H9 (cell line): ENCODE measurements at regions not wholly inside any gene's neighbourhood (a gene's known extent, or its start where the extent isn't known, plus 50 kb on each side); places are given as distances from the start of the nearest gene placed in this dataset.

Experiments used
- DNase-seq: peaks from one replicate; pipeline ENCODE4 v3.0.0-alpha.2; 2017
- H2AFZ ChIP-seq: one replicate; pipeline ENCODE4 v1.6.1; 2013; ENCODE audit warnings: mild to moderate bottlenecking, low read length, control low read depth, moderate library complexity
- H2AK5ac ChIP-seq: 2 replicates; pipeline ENCODE4 v1.6.1; 2013; ENCODE audit warnings: low read length, control low read depth, mixed read lengths; ENCODE audit not compliant: insufficient read length
- H2BK120ac ChIP-seq: one replicate; pipeline ENCODE4 v1.6.1; 2013; ENCODE audit warnings: low read depth, mild to moderate bottlenecking, low read length, control low read depth, inconsistent platforms; ENCODE audit not compliant: poor library complexity, severe bottlenecking
- H2BK12ac ChIP-seq: 2 replicates; pipeline ENCODE4 v1.6.1; 2013; ENCODE audit warnings: low read length, control low read depth, mixed read lengths, low read depth; ENCODE audit not compliant: insufficient read length
- H2BK15ac ChIP-seq: 2 replicates; pipeline ENCODE4 v1.6.1; 2013; ENCODE audit warnings: low read depth, low read length, control low read depth
- H2BK20ac ChIP-seq: one replicate; pipeline ENCODE4 v1.6.1; 2013; ENCODE audit warnings: low read depth, mild to moderate bottlenecking, low read length, control low read depth, inconsistent platforms; ENCODE audit not compliant: poor library complexity, severe bottlenecking
- H2BK5ac ChIP-seq: 2 replicates; pipeline ENCODE4 v1.6.1; 2013; ENCODE audit warnings: low read length, control low read depth, mixed read lengths; ENCODE audit not compliant: insufficient read length
- H3K14ac ChIP-seq: 2 replicates; pipeline ENCODE4 v1.6.1; 2013; ENCODE audit warnings: low read length, control low read depth; ENCODE audit not compliant: insufficient read depth
- H3K18ac ChIP-seq: 2 replicates; pipeline ENCODE4 v1.6.1; 2013; ENCODE audit warnings: low read depth, mild to moderate bottlenecking, mixed read lengths, low read length, control low read depth; ENCODE audit not compliant: insufficient read length
- H3K23ac ChIP-seq: 2 replicates; pipeline ENCODE4 v1.6.1; 2013; ENCODE audit warnings: low read length, control low read depth, mixed read lengths, low read depth; ENCODE audit not compliant: insufficient read length
- H3K23me2 ChIP-seq: 2 replicates; pipeline ENCODE4 v1.6.1; 2013; ENCODE audit warnings: low read depth, mild to moderate bottlenecking, mixed read lengths, low read length, control low read depth; ENCODE audit not compliant: insufficient read length, poor library complexity, severe bottlenecking
- H3K27ac ChIP-seq: 2 replicates; pipeline ENCODE4 v1.5.1; 2013; ENCODE audit warnings: low read length, control low read depth, mixed read lengths, low read depth; ENCODE audit not compliant: insufficient read length
- H3K27me3 ChIP-seq: 2 replicates; pipeline ENCODE4 v1.6.1; 2013; ENCODE audit warnings: low read length, control low read depth, inconsistent platforms; ENCODE audit not compliant: insufficient read depth
- H3K4ac ChIP-seq: 2 replicates; pipeline ENCODE4 v1.6.1; 2013; ENCODE audit warnings: low read depth, mild to moderate bottlenecking, control low read depth, inconsistent platforms, low read length, moderate library complexity
- H3K4me1 ChIP-seq: 2 replicates; pipeline ENCODE4 v1.6.1; 2013; ENCODE audit warnings: low read length, control low read depth, inconsistent platforms; ENCODE audit not compliant: insufficient read depth
- H3K4me2 ChIP-seq: 2 replicates; pipeline ENCODE4 v1.6.1; 2013; ENCODE audit warnings: low read length, control low read depth, mixed read lengths; ENCODE audit not compliant: insufficient read length, insufficient read depth
- H3K56ac ChIP-seq: 2 replicates; pipeline ENCODE4 v1.6.1; 2013; ENCODE audit warnings: low read depth, mild to moderate bottlenecking, mixed read lengths, low read length, control low read depth; ENCODE audit not compliant: insufficient read length
- H3K79me1 ChIP-seq: 2 replicates; pipeline ENCODE4 v1.6.1; 2013; ENCODE audit warnings: low read depth, mild to moderate bottlenecking, moderate library complexity, low read length, control low read depth, inconsistent platforms; ENCODE audit not compliant: insufficient read depth, poor library complexity, severe bottlenecking
- H3K79me2 ChIP-seq: 2 replicates; pipeline ENCODE4 v1.6.1; 2013; ENCODE audit warnings: low read length, control low read depth, inconsistent platforms; ENCODE audit not compliant: insufficient read depth
- H3K9ac ChIP-seq: 2 replicates; pipeline ENCODE4 v1.6.1; 2013; ENCODE audit warnings: low read length, control low read depth, mixed read lengths; ENCODE audit not compliant: insufficient read length; ENCODE audit errors: extremely low read depth
- H3K9me3 ChIP-seq: one replicate; pipeline ENCODE4 v1.6.1; 2013; ENCODE audit warnings: low read depth, low read length, inconsistent platforms; ENCODE audit not compliant: control insufficient read depth
- H3T11ph ChIP-seq: one replicate; pipeline ENCODE4 v1.6.1; 2013; ENCODE audit warnings: mild to moderate bottlenecking, low read length, control low read depth, inconsistent platforms
- H4K20me1 ChIP-seq: one replicate; pipeline ENCODE4 v1.6.1; 2013; ENCODE audit not compliant: control insufficient read depth, insufficient read length, insufficient read depth
- H4K5ac ChIP-seq: 2 replicates; pipeline ENCODE4 v1.6.1; 2013; ENCODE audit warnings: low read depth, mild to moderate bottlenecking, mixed read lengths, low read length, control low read depth; ENCODE audit not compliant: insufficient read length
- H4K8ac ChIP-seq: replicated peaks from 2 replicates; pipeline ENCODE4 v1.6.1; 2013; ENCODE audit warnings: low read length, control low read depth, mixed read lengths, low read depth; ENCODE audit not compliant: insufficient read length
- H4K91ac ChIP-seq: 2 replicates; pipeline ENCODE4 v1.6.1; 2013; ENCODE audit warnings: low read depth, mild to moderate bottlenecking, moderate library complexity, mixed read lengths, low read length, control low read depth; ENCODE audit not compliant: insufficient read length
- H3K27ac Mint-ChIP-seq, 3 experiments: 2 replicates in 2 of 3; 3 replicates in 1 of 3; pipeline ENCODE4 v1.8.0; 2020 to 2021; ENCODE audit warnings: mixed read lengths in 3 of 3, mild to moderate bottlenecking in 1 of 3, moderate library complexity in 1 of 3
- H3K27me3 Mint-ChIP-seq: 2 replicates; pipeline ENCODE4 v1.8.0; 2021; ENCODE audit warnings: low read depth, mild to moderate bottlenecking, moderate library complexity, mixed read lengths
- H3K36me3 Mint-ChIP-seq, 3 experiments: 2 replicates in 2 of 3; 3 replicates in 1 of 3; pipeline ENCODE4 v1.8.0; 2020 to 2021; ENCODE audit warnings: low read depth in 3 of 3, mixed read lengths in 3 of 3; ENCODE audit not compliant: insufficient read depth in 1 of 3
- H3K4me1 Mint-ChIP-seq, 2 experiments: 2 replicates each; pipeline ENCODE4 v1.8.0; 2020; ENCODE audit warnings: mixed read lengths in 2 of 2
- H3K4me3 Mint-ChIP-seq, 2 experiments: 2 replicates in 1 of 2; 3 replicates in 1 of 2; pipeline ENCODE4 v1.8.0; 2020 to 2021; ENCODE audit warnings: mild to moderate bottlenecking in 2 of 2, mixed read lengths in 2 of 2, moderate library complexity in 1 of 2
- H3K9me3 Mint-ChIP-seq, 2 experiments: 2 replicates in 1 of 2; 3 replicates in 1 of 2; pipeline ENCODE4 v1.8.0; 2020; ENCODE audit warnings: mild to moderate bottlenecking in 2 of 2, mixed read lengths in 2 of 2, moderate library complexity in 1 of 2
- CTCF ChIP-seq: fragments of 200-600 bp; sonication (generic); conservative IDR thresholded peaks from 3 replicates; pipeline ENCODE4 v1.8.0; 2021; ENCODE audit warnings: antibody characterized with exemption, mild to moderate bottlenecking
- WGBS: extraction: QIAGEN DNeasy Blood & Tissue Kit; methylation state at CpG from one replicate; pipeline ENCODE4 v1.1.7; 2013; ENCODE audit warnings: missing lambda C conversion rate, low lambda C conversion rate, mixed read lengths; ENCODE audit not compliant: insufficient read length; ENCODE audit errors: extremely low coverage; 5-methylcytosine and 5-hydroxymethylcytosine counted together

GRCh38 chr1:59185163-59185860, 111.6 kb upstream of the FGGY start:
- Histone ChIP-seq H3K23me2 (no peaks in the 10 kb centered on the region), H3K79me2 (no peaks in the 10 kb centered on the region), H4K20me1 (no peaks in the 10 kb centered on the region), H3K9ac (no peak overlapping the region), H4K91ac (no peak overlapping the region), H3K4me2 (no peak overlapping the region), H3K9me3 (no peaks in the 10 kb centered on the region), H3T11ph (no peak overlapping the region), H4K5ac (no peak overlapping the region), H2BK15ac (no peak overlapping the region), H2BK120ac (no peak overlapping the region), H3K4ac (no peak overlapping the region), H2AFZ (no peak overlapping the region), H2AK5ac (no peak overlapping the region), H3K27ac (no peak overlapping the region), H3K4me1 (no peaks in the 10 kb centered on the region; the same call in 1 of the 2 replicates), H2BK12ac (no peak overlapping the region), H3K56ac (no peak overlapping the region), H3K23ac (no peak overlapping the region), H3K79me1 (no peaks in the 10 kb centered on the region), H4K8ac (no peak overlapping the region), H3K18ac (no peak overlapping the region), H2BK20ac (no peak overlapping the region), H3K14ac (no peak overlapping the region), H3K27me3 (no peaks in the 10 kb centered on the region), H2BK5ac (no peak overlapping the region)
- no peak for DNase-seq
- WGBS, result no CpG with 5 or more reads among the region's 4 CpGs
- no peak overlapping the region for H3K4me3 Mint-ChIP-seq
- H3K36me3 Mint-ChIP-seq, result 0 out of 7 replicates have a peak, but pooled peaks cover 0 to 4% (median 0%) of the 10 kb centered on the region in 3 experiments
- TF ChIP-seq CTCF, result no peak
- no peak overlapping the region; a peak in 1 of 7 replicates for H3K27ac Mint-ChIP-seq
- peaks cover 0 to 4% of the 10 kb centered on the region in 2 experiments for H3K9me3 Mint-ChIP-seq
- peaks cover 10% of the 10 kb centered on the region in 2 experiments for H3K4me1 Mint-ChIP-seq
- H3K27me3 Mint-ChIP-seq, result no peaks in the 10 kb centered on the region
